ENCODE measurements at regions not wholly inside any gene's neighbourhood (a gene's known extent, or its start where the extent isn't known, plus 50 kb on each side); places are given as distances from the start of the nearest gene placed in this dataset.
"Not testable (repeated sequence)": the region's sequence is repeated elsewhere in the genome, so short reads cannot be mapped to it uniquely, and the experiment has no call there.

DNA sequence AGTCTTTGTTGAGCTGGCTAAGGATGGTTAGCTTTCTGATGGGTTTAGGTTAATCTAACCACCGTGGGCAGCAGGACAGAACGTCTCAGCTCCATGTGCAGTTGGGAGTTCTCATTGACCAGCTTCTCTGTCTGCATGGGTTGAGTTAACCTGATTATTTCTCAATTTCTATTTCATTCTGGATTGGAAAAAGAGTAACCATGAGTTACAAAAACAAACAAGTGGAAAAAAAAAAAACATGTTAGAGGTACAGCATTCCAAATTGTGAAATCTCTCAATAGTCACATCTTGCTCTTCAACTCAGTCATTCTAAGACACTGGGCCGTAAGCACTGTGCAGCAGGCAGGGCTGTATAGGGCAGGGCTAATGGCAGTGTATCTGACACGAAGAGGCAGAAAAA, 343.7 kb upstream of the KLF4 start:
- no peak overlapping the region for H3K4me3 Mint-ChIP-seq
- CTCF ChIA-PET, result interaction anchor here (0.7 kb wide), 1 partner anchor 1609 kb away, joined by 3 read pairs; no protein-coding TSS in a partner anchor
- H3K4me1 Mint-ChIP-seq, result no peaks in the 10 kb centered on the region
- no peaks in the 10 kb centered on the region for H3K27me3 Mint-ChIP-seq
- no peak for DNase-seq
- peaks cover 2% of the 10 kb centered on the region for H3K9me3 Mint-ChIP-seq
- no peak overlapping the region for H3K27ac Mint-ChIP-seq
- H3K36me3 Mint-ChIP-seq, result no peaks in the 10 kb centered on the region

DNA sequence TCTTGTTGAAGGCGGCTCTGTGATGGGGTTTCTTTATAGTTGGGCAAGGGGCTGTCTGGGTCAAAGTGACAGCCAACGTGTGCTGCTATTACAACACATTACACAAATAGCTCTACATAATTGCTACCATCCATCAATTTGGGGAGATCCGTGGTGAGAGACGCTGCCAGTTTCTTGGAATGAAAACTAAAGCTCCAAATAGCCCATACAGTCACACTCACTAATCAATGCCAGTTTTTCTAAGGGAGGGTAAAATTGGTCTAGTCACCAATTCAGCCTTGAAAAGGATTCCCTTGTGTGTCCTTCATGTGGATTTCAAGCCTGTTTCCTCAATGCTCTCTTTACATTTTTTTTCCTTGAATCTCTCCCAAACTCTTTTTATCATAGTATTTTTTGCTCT, 343.3 kb upstream of the KLF4 start:
- H3K27me3 Mint-ChIP-seq, result no peaks in the 10 kb centered on the region
- CTCF ChIA-PET, result interaction anchor here (0.7 kb wide), 1 partner anchor 1609 kb away, joined by 3 read pairs; no protein-coding TSS in a partner anchor
- H3K27ac Mint-ChIP-seq, result no peak overlapping the region
- no peak for DNase-seq
- no peaks in the 10 kb centered on the region for H3K4me1 Mint-ChIP-seq
- peaks cover 2% of the 10 kb centered on the region for H3K9me3 Mint-ChIP-seq
- no peaks in the 10 kb centered on the region for H3K36me3 Mint-ChIP-seq
- no peak overlapping the region for H3K4me3 Mint-ChIP-seq

DNA sequence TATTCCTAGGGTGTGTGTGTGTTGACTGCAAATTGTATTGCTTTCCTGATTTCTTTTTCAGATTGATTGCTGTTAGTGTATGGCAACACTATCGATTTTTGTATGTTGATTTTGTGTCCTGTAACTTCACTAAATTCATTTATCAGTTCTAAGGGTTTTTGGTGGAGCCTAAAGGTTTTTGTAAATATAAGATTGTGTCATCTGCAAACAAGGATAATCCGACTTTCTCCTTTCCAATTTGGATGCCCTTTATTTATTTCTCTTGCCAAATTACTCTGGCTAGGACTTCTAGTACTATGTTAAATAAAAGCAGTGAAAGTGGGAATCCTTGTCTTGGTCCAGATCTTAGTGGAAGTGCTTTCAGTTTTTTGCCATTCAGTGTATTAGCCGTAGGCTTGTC, 340.9 kb upstream of the KLF4 start:
- H3K4me1 Mint-ChIP-seq, result no peaks in the 10 kb centered on the region
- CTCF ChIA-PET, result no interaction called here

DNA sequence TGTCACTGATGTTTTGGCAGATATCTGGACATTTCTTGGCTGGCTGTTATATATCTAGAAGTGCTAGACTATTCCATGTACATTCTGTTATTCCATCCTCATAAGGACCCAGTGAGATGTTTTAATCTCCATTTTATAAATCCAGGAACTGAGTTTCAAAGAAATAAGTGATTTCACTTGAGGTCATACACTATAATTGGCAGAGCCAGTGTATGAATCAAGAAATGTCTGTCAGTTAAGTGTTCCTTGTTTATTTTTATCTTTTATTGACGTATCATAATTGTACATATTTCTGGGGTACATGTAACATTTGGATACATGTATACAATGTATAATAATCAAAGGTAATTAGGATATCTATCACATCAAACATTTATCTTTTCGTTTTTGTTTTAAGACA, 338.3 kb upstream of the KLF4 start:
- CTCF ChIA-PET, result no interaction called here
- no peak overlapping the region for H3K27ac Mint-ChIP-seq
- H3K36me3 Mint-ChIP-seq, result no peaks in the 10 kb centered on the region
- H3K4me3 Mint-ChIP-seq, result no peak overlapping the region
- H3K27me3 Mint-ChIP-seq, result no peaks in the 10 kb centered on the region
- H3K4me1 Mint-ChIP-seq, result no peaks in the 10 kb centered on the region
- no peak for DNase-seq
- no peaks in the 10 kb centered on the region for H3K9me3 Mint-ChIP-seq

More for the DNA sequence above, 340.9 kb upstream of the KLF4 start:
- no peak overlapping the region for H3K27ac Mint-ChIP-seq
- DNase-seq, result no peak
- H3K36me3 Mint-ChIP-seq, result no peaks in the 10 kb centered on the region
- H3K27me3 Mint-ChIP-seq, result no peaks in the 10 kb centered on the region
- no peaks in the 10 kb centered on the region for H3K9me3 Mint-ChIP-seq
- no peak overlapping the region for H3K4me3 Mint-ChIP-seq

DNA sequence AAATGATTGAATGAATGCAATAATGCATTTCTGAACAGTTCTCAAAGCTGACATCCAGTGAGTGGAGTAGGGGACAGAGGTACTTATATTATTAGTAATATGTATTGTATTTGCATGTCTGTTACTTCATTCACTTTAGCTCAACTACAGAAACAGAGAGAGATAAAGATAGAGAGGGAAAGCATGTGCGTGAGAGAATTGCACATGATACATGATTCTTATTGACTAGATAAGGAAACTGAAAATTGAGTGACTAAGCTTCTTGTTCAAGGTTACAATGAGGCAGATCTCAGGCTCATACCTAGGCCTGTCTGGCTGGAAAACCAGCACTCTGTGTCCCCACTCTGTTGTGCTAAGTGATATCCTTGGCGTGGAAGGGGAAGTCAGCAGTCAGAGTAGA, 337.7 kb upstream of the KLF4 start:
- H3K36me3 Mint-ChIP-seq, result no peaks in the 10 kb centered on the region

DNA sequence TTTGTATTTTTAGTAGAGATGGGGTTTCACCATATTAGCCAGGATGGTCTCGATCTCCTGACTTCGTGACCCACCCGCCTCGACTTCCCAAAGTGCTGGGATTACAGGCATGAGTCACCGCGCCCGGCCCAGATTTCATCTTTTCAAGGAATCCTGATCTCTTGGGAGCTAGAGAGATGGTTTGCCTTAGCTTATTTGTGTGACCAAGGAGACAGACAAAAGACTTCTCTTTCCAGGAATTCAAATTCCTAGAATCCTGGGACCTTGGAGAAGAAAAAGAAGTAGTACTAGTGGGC, 337.1 kb upstream of the KLF4 start:
- not testable (repeated sequence) for H3K4me3 Mint-ChIP-seq, H3K4me1 Mint-ChIP-seq, H3K9me3 Mint-ChIP-seq, DNase-seq, H3K27ac Mint-ChIP-seq, H3K36me3 Mint-ChIP-seq, H3K27me3 Mint-ChIP-seq
- CTCF ChIA-PET, result interaction anchor here (0.6 kb wide), 1 partner anchor 358 kb away, joined by 3 read pairs; no protein-coding TSS in a partner anchor

More for the DNA sequence above, 337.7 kb upstream of the KLF4 start:
- no peak overlapping the region for H3K27ac Mint-ChIP-seq
- no peaks in the 10 kb centered on the region for H3K27me3 Mint-ChIP-seq
- H3K4me3 Mint-ChIP-seq, result no peak overlapping the region
- DNase-seq, result no peak
- H3K9me3 Mint-ChIP-seq, result no peaks in the 10 kb centered on the region
- no peaks in the 10 kb centered on the region for H3K4me1 Mint-ChIP-seq
- CTCF ChIA-PET, result no interaction called here

DNA sequence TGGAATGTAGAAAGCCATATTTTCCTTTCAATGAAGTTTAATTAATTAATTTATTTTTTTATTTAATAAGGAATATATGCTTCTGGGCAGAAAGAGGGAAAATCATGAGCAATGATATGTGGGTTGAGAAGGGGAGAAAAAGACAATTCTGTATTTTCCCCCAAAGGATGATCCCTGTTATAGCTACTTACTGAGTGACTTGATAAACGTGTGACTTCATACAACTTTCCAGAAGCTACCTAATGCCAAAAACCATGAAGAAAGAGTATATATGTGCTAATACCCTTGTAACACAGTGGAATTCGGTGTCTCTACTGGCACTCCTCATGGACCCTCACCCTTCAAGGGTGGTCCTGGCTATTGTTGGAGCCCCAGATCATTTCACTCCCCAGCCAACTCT, 335.0 kb upstream of the KLF4 start:
- DNase-seq, result no peak
- no peaks in the 10 kb centered on the region for H3K27me3 Mint-ChIP-seq
- no peak overlapping the region for H3K27ac Mint-ChIP-seq
- no peaks in the 10 kb centered on the region for H3K9me3 Mint-ChIP-seq
- H3K36me3 Mint-ChIP-seq, result no peaks in the 10 kb centered on the region
- no peak overlapping the region for H3K4me3 Mint-ChIP-seq
- H3K4me1 Mint-ChIP-seq, result no peaks in the 10 kb centered on the region
- CTCF ChIA-PET, result no interaction called here

DNA sequence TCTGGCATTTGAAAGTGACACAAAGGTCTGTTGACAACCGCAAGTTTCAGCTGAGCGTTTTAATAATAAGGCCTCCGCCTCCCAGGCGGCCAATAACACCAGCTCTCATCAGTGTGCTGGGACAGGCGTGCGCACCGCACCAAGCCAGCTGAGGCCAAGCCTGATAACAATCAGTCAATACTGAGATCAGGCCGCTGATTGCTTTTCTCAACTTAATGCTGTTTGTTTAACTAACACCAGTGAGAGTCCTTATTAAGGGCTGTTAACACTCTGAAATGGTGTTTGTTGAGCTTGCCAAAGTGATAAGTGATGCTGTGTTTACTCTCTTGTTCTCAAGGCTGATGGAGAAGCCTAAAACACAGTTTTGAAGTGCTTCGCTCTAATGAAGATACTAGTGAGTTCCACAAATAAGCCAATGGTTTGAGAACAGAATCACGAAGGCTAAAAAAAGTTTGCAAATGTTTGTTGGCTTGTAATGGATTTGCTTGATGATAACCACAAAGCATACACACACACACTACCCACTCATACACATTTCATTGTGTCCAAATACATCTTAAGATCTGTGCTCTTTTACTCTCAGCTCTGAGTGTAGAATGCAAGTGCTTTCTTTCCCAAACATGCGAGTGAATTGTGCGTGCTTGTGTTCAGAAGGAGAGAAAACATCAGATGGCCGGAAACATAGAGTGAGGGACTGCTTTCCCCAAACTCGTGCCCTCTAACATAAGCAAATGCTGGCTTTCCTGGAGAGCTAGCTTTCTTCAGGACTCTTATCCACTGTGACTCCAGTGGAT, 330.4 kb upstream of the KLF4 start:
- H3K4me1 Mint-ChIP-seq, result no peaks in the 10 kb centered on the region
- DNase-seq, result no peak
- H3K9me3 Mint-ChIP-seq, result peaks cover 9% of the 10 kb centered on the region
- no peak overlapping the region for H3K4me3 Mint-ChIP-seq
- no peaks in the 10 kb centered on the region for H3K27me3 Mint-ChIP-seq
- H3K27ac Mint-ChIP-seq, result no peak overlapping the region
- CTCF ChIA-PET, result no interaction called here
- no peaks in the 10 kb centered on the region for H3K36me3 Mint-ChIP-seq

DNA sequence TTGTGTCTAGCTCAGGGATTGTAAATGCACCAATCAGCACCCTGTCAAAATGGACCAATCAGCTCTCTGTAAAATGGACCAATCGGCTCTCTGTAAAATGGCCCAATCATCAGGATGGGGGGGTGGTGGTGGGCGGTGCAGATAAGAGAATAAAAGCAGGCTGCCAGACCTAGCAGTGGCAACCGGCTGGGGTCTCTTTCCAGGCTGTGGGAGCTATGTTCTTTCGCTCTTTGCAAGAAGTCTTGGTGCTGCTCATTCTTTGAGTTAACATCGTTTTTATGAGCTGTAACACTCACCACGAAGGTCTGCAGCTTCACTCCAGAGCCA, 328.9 kb upstream of the KLF4 start:
- H3K4me1 Mint-ChIP-seq, H3K4me3 Mint-ChIP-seq, H3K36me3 Mint-ChIP-seq, H3K27me3 Mint-ChIP-seq, H3K9me3 Mint-ChIP-seq, CTCF ChIA-PET, H3K27ac Mint-ChIP-seq, DNase-seq: not testable (repeated sequence)

DNA sequence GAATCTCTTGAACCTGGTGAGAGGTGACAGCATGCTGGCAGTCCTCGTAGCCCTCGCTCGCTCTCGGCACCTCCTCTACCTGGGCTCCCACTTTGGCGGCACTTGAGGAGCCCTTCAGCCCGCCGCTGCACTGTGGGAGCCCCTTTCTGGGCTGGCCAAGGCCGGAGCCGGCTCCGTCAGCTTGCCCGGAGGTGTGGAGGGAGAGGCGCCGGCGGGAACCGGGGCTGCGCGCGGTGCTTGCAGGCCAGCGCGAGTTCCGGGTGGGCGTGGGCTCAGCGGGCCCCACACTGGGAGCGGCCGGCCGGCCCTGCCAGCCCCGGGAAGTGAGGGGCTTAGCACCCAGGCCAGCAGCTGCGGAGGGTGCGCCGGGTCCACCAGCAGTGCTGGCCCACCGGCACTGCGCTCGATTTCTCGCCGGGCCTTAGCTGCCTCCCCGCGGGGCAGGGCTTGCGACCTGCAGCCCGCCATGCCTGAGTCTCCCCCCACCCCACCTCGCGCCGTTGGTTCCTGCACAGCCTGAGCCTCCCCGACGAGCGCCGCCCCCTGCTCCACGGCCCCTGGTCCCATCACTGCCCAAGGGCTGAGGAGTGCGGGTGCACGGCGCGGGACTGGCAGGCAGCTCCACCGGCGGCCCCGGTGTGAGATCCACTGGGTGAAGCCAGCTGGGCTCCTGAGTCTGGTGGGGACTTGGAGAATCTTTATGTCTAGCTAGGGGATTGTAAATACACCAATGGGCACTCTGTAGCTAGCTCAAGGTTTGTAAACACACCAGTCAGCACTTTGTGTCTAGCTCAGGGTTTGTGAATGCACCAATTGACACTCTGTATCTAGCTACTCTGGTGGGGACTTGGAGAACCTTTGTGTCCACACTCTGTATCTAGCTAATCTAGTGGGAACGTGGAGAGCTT, 328.3 kb upstream of the KLF4 start:
- H3K27me3 Mint-ChIP-seq, DNase-seq, H3K4me1 Mint-ChIP-seq, H3K36me3 Mint-ChIP-seq, H3K27ac Mint-ChIP-seq, H3K4me3 Mint-ChIP-seq, CTCF ChIA-PET: not testable (repeated sequence)
- peaks cover 12% of the 10 kb centered on the region for H3K9me3 Mint-ChIP-seq

DNA sequence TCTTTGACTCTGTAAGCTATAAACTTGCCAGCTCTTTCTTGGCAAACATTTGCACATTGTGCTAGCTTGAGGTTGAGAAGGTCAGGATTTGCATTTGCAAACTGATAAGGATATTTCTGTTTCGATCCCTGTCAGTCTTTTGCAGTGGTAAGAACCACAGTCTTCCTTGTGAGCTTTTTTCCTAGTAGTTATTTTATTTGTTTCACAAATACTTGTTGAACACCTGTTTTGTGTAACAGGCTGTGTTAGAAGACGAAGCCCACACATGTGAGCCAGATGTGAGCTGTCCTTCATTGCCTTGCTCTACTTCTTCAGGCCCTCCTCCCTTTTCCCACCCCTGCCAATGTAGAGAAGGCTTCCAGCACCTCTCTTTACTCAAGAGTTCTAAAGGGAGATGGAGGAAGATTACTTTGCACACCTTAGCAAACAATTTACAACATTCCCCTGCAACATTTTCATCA, 327.0 kb upstream of the KLF4 start:
- H3K36me3 Mint-ChIP-seq, result no peaks in the 10 kb centered on the region
- no peaks in the 10 kb centered on the region for H3K27me3 Mint-ChIP-seq
- H3K4me1 Mint-ChIP-seq, result no peaks in the 10 kb centered on the region
- CTCF ChIA-PET, result no interaction called here
- no peak overlapping the region for H3K4me3 Mint-ChIP-seq
- H3K27ac Mint-ChIP-seq, result no peak overlapping the region
- H3K9me3 Mint-ChIP-seq, result peaks cover 14% of the 10 kb centered on the region
- no peak for DNase-seq

DNA sequence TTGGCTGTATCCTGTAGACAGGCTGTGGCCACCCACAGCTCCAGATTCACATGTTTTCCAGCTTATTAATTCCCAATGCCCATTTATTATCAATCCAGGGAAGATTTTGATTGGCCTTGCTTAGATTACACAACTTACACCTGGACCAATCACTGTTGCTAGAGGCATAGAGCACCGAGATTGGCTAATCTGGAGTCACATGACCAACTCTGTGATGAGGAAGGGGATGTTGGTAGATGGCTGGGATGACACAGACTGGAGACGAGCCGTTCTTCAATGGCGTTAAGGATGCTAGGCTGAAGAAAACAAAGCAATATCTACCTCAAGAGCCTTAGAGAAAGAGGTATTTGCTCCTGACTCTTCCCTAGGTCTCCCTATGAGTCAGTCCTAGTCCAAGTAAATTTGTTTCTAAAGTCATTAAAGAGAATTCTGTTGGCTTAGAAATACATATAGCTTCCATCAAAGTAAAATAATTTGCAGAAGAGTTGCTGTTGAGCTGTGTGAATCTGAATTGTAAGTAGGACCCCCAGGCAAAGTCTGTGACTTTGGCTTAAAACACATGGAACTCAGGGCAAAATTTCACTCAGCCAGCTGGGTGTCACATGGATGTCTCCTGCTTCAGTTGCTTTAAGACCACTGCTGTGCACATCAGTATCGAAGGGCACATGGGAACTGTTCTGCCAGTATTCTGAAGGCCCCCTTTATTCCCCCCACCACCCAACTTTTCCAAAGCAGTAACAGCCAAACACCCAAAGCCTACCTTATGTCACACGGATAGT, 326.4 kb upstream of the KLF4 start:
- Mint-ChIP-seq H3K27ac (no peak overlapping the region), H3K36me3 (no peaks in the 10 kb centered on the region), H3K9me3 (peaks cover 14% of the 10 kb centered on the region), H3K4me1 (no peaks in the 10 kb centered on the region), H3K27me3 (no peaks in the 10 kb centered on the region), H3K4me3 (no peak overlapping the region)
- DNase-seq, result no peak
- CTCF ChIA-PET, result no interaction called here

DNA sequence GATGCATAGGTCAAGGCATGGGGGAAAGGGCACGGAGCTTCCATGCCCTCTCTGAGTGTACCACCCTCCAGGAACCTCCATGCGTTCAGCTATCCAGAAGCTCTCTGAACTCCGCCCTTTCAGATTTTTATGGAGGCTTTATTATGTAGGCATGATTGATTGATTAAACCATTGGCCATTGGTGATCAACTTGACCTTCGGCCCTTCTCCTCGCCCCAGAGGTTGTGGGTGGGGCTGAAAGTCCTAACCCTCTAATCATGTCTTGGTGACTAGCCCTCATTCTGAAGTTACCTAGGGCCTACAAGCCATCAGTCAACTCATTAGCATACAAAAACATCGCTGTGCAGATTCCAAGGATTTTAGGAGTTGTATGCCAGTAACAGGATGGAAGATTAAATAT, 323.7 kb upstream of the KLF4 start:
- Mint-ChIP-seq H3K4me3 (no peak overlapping the region), H3K27me3 (no peaks in the 10 kb centered on the region), H3K9me3 (peaks cover 16% of the 10 kb centered on the region), H3K36me3 (no peaks in the 10 kb centered on the region), H3K4me1 (no peaks in the 10 kb centered on the region), H3K27ac (no peak overlapping the region)
- no peak for DNase-seq
- CTCF ChIA-PET, result no interaction called here

DNA sequence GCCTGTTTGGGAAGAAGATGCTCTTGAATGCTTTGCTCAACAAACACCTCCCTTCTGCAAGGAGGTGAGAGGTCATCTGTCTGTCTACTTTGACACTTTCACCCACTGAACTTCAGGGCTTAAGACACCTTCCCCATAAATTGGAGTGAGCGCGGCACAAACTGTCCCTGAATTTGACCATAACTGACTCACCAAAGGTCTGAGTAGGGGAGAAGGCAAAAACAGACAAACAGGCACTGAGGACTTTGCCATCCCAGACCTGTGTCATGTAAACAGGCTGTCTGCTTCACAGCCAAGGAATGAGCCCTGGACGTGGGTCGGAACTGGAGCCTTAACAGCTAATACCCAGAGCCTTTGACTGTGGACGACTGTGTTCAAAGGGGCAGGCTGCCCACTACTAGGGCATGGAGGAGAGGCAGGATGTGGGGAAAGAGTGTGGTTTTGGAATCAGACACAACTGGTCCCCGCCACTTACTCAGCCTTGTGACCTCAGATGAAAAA, 320.9 kb upstream of the KLF4 start:
- no peaks in the 10 kb centered on the region for H3K4me1 Mint-ChIP-seq
- no peak for DNase-seq
- H3K27ac Mint-ChIP-seq, result no peak overlapping the region

More for the DNA sequence above, 320.9 kb upstream of the KLF4 start:
- Mint-ChIP-seq H3K36me3 (no peaks in the 10 kb centered on the region), H3K9me3 (peaks cover 11% of the 10 kb centered on the region), H3K4me3 (no peak overlapping the region), H3K27me3 (no peaks in the 10 kb centered on the region)
- CTCF ChIA-PET, result no interaction called here
